ENCODE measurements at regions not wholly inside any gene's neighbourhood (a gene's known extent, or its start where the extent isn't known, plus 50 kb on each side); places are given as distances from the start of the nearest gene placed in this dataset.
A peak's percentile ranks its signal among the peaks of the same experiment; 100 is the strongest.

DNA sequence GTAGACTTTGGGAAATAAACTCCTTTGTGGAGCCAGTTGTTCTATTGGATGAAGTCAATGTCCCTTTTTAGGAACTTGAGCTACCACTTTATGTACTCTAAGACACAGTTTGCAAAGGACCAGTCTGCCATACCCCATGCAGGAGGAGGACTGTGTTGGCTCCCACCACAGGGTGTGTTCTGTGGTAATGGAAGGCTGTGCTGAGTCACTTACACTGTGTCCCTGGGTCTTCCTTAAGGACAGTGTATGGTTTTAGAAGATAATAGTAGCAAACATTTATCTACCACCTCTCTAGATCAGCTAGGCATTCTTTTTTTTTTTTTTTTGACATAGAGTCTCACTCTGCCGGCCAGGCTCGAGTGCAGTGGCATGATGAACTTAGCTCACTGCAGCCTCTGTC, 184.0 kb upstream of the PGRMC2 start:
- TF ChIP-seq, protein P1, sequence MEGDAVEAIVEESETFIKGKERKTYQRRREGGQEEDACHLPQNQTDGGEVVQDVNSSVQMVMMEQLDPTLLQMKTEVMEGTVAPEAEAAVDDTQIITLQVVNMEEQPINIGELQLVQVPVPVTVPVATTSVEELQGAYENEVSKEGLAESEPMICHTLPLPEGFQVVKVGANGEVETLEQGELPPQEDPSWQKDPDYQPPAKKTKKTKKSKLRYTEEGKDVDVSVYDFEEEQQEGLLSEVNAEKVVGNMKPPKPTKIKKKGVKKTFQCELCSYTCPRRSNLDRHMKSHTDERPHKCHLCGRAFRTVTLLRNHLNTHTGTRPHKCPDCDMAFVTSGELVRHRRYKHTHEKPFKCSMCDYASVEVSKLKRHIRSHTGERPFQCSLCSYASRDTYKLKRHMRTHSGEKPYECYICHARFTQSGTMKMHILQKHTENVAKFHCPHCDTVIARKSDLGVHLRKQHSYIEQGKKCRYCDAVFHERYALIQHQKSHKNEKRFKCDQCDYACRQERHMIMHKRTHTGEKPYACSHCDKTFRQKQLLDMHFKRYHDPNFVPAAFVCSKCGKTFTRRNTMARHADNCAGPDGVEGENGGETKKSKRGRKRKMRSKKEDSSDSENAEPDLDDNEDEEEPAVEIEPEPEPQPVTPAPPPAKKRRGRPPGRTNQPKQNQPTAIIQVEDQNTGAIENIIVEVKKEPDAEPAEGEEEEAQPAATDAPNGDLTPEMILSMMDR (IDR thresholded peaks at IDR 0.05; ENCODE audit: low read depth, low read length), result no peak
- H3K36me3 ChIP-seq, result no peaks in the 10 kb centered on the region
- DNase-seq, result no peak
- no peaks in the 10 kb centered on the region for H3K9me3 ChIP-seq (ENCODE audit: severe bottlenecking)
- no peak overlapping the region for H3K4me3 ChIP-seq (ENCODE audit: low read depth, low read length)
- peak overlapping the region; percentile 4 for H3K27ac ChIP-seq
- no peaks in the 10 kb centered on the region for H3K27me3 ChIP-seq (ENCODE audit: insufficient read depth, low read depth, severe bottlenecking)

DNA sequence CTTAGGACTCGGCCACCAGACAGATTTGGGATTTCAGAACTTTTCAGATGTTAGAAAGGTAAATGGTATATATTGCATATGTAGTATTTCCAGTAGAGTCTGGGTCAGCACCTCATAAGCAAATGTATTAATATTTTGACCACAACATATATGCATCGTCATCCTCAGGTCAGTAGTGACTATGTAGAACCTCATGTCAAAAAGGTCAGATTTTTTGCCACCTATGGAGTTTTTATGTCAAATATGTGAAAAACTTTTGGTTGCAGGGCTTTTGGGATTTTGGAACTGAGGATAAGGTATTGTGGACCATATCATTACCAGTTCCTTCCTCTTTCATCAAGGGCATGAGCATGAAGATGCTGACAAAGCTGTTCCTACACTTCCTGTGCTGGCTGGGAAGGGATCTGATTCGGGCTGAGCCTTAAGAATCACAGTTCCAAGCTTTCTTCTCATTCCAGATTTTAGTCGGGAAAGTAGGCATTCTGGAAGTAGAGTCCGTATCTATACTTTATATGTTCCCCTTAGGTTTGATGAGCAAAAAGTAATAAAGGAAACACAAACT, 183.0 kb upstream of the PGRMC2 start:
- TF ChIP-seq, protein P1 (IDR thresholded peaks at IDR 0.05; ENCODE audit: low read depth, low read length), result no peak

DNA sequence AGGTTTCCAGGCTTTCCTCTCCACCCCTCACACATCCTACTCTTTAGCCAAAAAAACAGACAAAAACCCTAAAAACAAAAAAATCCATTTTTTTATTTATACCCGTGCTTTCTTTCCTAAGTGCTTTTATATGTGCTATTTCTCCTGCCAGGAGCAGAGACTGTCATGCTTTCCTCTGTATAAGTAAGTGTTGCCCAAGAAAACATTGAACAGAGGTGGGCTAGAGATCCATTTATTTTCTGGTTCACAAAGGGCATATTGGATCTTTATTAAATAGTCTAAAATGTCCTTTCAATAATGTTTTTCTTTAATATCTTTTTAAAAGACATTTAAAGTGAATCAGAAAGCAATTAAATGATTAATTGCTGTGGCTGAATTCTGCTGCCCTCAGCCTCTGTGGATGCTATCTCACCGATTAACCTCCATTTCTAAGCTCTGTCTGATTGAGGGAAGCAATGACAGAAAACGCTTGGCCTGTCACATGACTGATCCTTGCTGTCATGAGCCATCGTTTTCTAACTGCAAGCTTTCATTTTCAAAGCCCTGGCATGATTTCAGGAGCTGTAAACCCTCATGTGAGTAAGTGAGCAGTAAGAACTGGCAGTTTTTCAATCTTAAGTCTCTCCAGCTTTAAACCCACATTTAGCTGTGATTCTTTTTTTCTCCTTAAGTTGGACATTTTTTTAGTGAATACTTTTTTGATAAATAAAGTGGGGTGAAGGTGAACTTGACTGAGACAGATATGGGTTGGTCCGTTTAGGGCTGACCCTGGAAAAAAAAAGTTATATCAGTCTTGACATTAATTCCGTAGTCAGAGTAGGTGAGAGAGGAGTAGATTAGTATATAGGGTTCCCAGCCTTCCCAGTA, 180.7 kb upstream of the PGRMC2 start:
- no peak overlapping the region for H3K4me3 ChIP-seq (ENCODE audit: low read depth, low read length)
- no peaks in the 10 kb centered on the region for H3K27me3 ChIP-seq (ENCODE audit: insufficient read depth, low read depth, severe bottlenecking)
- no peaks in the 10 kb centered on the region for H3K9me3 ChIP-seq (ENCODE audit: severe bottlenecking)
- no peaks in the 10 kb centered on the region for H3K36me3 ChIP-seq
- H3K27ac ChIP-seq, result no peak overlapping the region
- no peak for DNase-seq
- TF ChIP-seq, protein P1 (IDR thresholded peaks at IDR 0.05; ENCODE audit: low read depth, low read length), result no peak

More for the DNA sequence above, 183.0 kb upstream of the PGRMC2 start:
- no peak overlapping the region for H3K4me3 ChIP-seq (ENCODE audit: low read depth, low read length)
- no peaks in the 10 kb centered on the region for H3K36me3 ChIP-seq
- no peaks in the 10 kb centered on the region for H3K9me3 ChIP-seq (ENCODE audit: severe bottlenecking)
- DNase-seq, result no peak
- H3K27me3 ChIP-seq (ENCODE audit: insufficient read depth, low read depth, severe bottlenecking), result no peaks in the 10 kb centered on the region
- H3K27ac ChIP-seq, result no peak overlapping the region

DNA sequence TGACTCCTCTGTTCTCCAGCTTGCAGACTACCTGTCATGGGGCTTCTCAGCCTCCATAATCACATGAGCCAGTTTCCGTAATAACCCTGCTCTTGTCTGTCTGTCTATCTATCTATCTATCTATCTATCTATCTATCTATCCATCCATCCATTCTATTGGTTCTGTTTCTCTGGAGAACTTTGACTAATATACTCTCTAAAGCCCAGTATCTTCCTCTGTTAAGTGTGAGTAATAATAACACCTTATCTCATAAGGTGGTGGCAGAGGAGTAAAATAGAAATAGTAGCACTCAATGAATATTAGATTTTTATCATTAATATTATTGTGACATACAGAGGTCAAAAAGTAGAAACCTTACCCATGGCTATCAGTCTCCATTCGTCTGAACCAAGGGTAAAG, 177.9 kb upstream of the PGRMC2 start:
- no peak overlapping the region for H3K27ac ChIP-seq

DNA sequence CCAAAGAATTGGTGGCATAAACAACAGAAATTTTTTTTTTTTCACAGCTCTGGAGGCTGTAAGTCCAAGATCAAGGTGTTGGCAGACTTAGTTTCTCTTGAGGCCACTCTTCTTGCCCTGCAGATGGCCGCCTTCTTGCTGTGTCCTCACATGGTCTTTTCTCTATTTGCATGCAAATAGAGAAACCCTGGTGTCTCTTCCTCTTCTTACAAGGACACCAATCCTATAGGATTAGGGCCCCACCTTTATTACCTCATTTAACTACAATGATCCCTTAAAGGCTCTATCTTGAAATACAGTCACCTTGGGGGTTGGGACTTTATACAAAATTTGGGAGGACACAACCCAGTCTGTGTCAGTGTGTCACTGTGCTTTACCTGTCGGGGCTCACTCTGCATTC, 175.4 kb upstream of the PGRMC2 start:
- Histone ChIP-seq H3K4me3 (ENCODE audit: low read depth, low read length) (no peak overlapping the region), H3K9me3 (ENCODE audit: severe bottlenecking) (peaks cover 3% of the 10 kb centered on the region), H3K27me3 (ENCODE audit: insufficient read depth, low read depth, severe bottlenecking) (no peaks in the 10 kb centered on the region), H3K27ac (no peak overlapping the region; the same call in 1 of the 2 replicates), H3K36me3 (no peaks in the 10 kb centered on the region)
- TF ChIP-seq, protein P1 (IDR thresholded peaks at IDR 0.05; ENCODE audit: low read depth, low read length), result no peak
- DNase-seq, result no peak

More for the DNA sequence above, 177.9 kb upstream of the PGRMC2 start:
- no peak for DNase-seq
- peaks cover 3% of the 10 kb centered on the region for H3K9me3 ChIP-seq (ENCODE audit: severe bottlenecking)
- H3K27me3 ChIP-seq (ENCODE audit: insufficient read depth, low read depth, severe bottlenecking), result no peaks in the 10 kb centered on the region
- no peaks in the 10 kb centered on the region for H3K36me3 ChIP-seq
- H3K4me3 ChIP-seq (ENCODE audit: low read depth, low read length), result no peak overlapping the region
- TF ChIP-seq, protein P1 (IDR thresholded peaks at IDR 0.05; ENCODE audit: low read depth, low read length), result no peak
